CD4-positive, alpha-beta T cell treated with Interleukin-4 for 1 hour (primary cell): ENCODE measurements at regions not wholly inside any gene's neighbourhood (a gene's known extent, or its start where the extent isn't known, plus 50 kb on each side); places are given as distances from the start of the nearest gene placed in this dataset.

ENCODE experiments used
- DNase-seq, 2 donors: peaks; one replicate each; pipeline ENCODE4 v3.0.0-alpha.2; 2020 to 2022

DNA sequence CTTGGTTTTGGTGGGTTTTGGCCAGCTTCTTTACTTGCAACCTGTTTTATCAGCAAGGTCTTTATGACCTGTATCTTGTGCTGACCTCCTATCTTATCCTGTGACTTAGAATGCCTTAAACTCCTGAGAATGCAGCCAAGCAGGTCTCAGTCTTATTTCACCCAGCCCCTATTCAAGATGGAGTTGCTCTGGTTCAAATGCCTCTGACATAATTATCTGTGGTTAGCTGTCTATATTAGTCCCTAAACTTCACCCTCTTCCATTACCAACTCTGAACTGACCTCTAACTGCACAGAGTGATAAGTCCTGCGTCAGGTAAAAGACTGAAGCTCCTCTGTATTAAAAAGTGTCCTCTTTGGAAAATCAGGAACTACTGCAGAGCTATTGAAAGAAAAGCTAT is 61.9 kb upstream of the CD96 start:
- no peak for DNase-seq

DNA sequence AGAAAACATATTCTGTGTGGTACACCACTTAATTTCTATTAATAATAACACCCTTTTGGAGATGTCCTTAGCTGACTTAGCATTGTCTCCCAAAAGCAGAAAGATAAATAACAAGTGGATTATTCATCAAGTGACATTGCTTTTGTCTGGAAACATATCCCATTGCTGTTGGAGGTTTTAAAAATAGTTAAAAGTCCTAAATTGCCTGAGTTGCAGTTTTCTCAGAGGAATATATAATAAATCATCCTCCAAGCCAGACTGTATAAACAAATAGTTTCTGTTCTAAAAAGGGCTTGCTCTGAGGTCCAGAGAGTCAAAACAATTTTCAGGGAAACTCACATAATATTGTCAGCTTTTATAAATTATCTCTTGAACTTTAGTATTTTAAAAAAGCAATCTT is 60.4 kb upstream of the CD96 start:
- DNase-seq, result no peak

DNA sequence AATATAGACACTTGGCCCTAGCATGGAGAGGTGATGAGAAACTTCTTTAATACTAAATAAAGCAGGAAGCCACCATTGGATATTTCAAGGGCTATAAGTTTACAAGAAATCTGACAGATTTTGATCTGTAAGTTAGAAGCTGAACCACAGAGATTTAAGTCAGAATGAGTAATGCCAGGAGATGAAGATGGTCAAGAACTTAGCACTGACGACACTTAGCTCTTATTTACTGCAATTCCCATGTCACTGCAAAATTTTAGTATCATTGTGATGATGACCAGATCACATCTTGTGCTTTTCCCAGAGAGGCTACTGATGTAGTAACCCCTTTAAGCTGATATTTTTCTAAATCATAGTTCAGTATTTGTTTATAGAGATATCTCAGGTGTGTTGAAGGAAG is 59.4 kb upstream of the CD96 start:
- no peak for DNase-seq

DNA sequence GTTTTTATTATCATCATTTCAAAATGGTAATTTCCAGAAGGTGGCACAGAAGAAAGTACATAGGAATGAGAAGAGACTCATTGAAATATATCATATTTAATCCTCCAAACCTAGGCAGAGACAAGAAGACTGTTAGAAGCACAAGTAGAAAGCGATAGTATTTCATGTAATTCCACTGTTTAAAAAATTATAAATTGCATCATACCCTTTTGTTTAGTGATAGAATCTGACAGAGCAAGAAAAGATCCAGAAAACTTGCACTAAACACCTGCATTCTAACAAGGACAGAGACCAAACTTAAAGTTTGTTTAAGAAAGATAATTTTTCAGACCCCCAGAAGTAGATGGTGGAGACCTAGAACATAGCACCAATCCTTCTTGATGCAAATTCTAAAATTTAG is 56.9 kb upstream of the CD96 start:
- DNase-seq, result no peak
